ENCODE measurements at regions not wholly inside any gene's neighbourhood (a gene's known extent, or its start where the extent isn't known, plus 50 kb on each side); places are given as distances from the start of the nearest gene placed in this dataset.

DNA sequence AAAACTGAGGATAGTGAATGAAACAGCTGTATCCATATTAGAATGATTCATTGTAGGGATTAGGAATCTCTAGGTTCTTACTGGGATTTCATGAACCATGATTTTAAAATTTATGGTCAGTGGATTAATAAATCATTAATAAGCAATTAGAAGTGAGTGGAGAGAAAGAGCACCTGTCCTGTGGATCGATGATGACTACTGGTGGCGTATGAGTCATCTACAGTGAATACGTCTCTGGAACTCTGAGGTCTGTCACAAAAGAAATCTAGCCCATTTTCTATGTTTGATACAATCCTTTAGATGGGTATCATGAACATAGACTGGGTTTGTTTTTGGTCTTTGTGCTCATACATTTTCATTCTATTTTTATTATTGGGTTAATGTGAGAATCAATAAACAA lies 77.3 kb upstream of the RTL1 start:
- H3K9ac ChIP-seq (ENCODE audit: insufficient read length), result no peak overlapping the region
- H3K36me3 ChIP-seq (ENCODE audit: insufficient read depth, low read length), result no peaks in the 10 kb centered on the region; the same call in 1 of the 2 replicates
- no peak for DNase-seq (ENCODE audit: low read depth, low spot score)
- no peak overlapping the region for H3K4me3 ChIP-seq
- no peak overlapping the region for H3K27ac ChIP-seq
- TF ChIP-seq FOXP2 (optimal IDR thresholded peaks at IDR 0.05; ENCODE audit: control extremely low read depth, extremely low read length, insufficient read depth) (no peak), POLR2AphosphoS5 (IDR thresholded peaks at IDR 0.05; ENCODE audit: borderline replicate concordance, low read depth, low read length) (no peak), EZH2 (IDR thresholded peaks at IDR 0.05) (no peak)
- H3K9me3 ChIP-seq (ENCODE audit: low read depth, low read length), result no peaks in the 10 kb centered on the region

DNA sequence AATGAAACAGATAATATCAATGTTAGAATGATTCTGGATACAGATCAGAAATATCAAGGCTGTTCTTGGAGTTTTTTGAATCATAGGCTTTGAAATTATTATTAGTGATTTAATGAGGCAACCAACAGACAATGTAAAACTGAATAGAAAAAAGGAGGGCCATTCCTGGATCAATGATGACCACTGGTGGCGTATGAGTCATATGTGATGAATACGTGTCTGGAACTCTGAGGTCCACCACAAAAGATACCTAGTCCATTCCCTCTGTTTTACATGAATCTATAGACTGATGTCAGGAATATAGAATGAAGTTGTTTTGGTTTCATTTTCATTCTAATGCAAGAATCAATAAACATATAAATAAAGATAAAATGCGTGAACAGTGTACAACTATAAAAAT lies 78.3 kb upstream of the RTL1 start:
- TF ChIP-seq POLR2AphosphoS5 (IDR thresholded peaks at IDR 0.05; ENCODE audit: borderline replicate concordance, low read depth, low read length) (no peak), EZH2 (IDR thresholded peaks at IDR 0.05) (no peak), FOXP2 (optimal IDR thresholded peaks at IDR 0.05; ENCODE audit: control extremely low read depth, extremely low read length, insufficient read depth) (no peak)
- Histone ChIP-seq H3K27ac (no peak overlapping the region), H3K36me3 (ENCODE audit: insufficient read depth, low read length) (no peaks in the 10 kb centered on the region; the same call in 1 of the 2 replicates), H3K4me3 (no peak overlapping the region), H3K9ac (ENCODE audit: insufficient read length) (no peak overlapping the region), H3K9me3 (ENCODE audit: low read depth, low read length) (no peaks in the 10 kb centered on the region)
- DNase-seq (ENCODE audit: low read depth, low spot score), result no peak

GRCh38 chr14:100982353-100982752 lies 78.8 kb upstream of the RTL1 start:
- no peak for DNase-seq (ENCODE audit: low read depth, low spot score)
- no peak for TF ChIP-seq EZH2 (IDR thresholded peaks at IDR 0.05)

GRCh38 chr14:100982762-100983161 lies 79.2 kb upstream of the RTL1 start:
- no peaks in the 10 kb centered on the region; the same call in 1 of the 2 replicates for H3K36me3 ChIP-seq (ENCODE audit: insufficient read depth, low read length)
- no peak for TF ChIP-seq POLR2AphosphoS5 (IDR thresholded peaks at IDR 0.05; ENCODE audit: borderline replicate concordance, low read depth, low read length)
- TF ChIP-seq FOXP2 (optimal IDR thresholded peaks at IDR 0.05; ENCODE audit: control extremely low read depth, extremely low read length, insufficient read depth), result no peak
- TF ChIP-seq EZH2 (IDR thresholded peaks at IDR 0.05), result no peak
- H3K27ac ChIP-seq, result no peak overlapping the region
- no peak overlapping the region for H3K4me3 ChIP-seq
- DNase-seq (ENCODE audit: low read depth, low spot score), result no peak
- H3K9ac ChIP-seq (ENCODE audit: insufficient read length), result no peak overlapping the region
- H3K9me3 ChIP-seq (ENCODE audit: low read depth, low read length), result no peaks in the 10 kb centered on the region

More at GRCh38 chr14:100982353-100982752, 78.8 kb upstream of the RTL1 start:
- no peak overlapping the region for H3K27ac ChIP-seq
- no peaks in the 10 kb centered on the region for H3K9me3 ChIP-seq (ENCODE audit: low read depth, low read length)
- H3K36me3 ChIP-seq (ENCODE audit: insufficient read depth, low read length), result no peaks in the 10 kb centered on the region; the same call in 1 of the 2 replicates
- H3K9ac ChIP-seq (ENCODE audit: insufficient read length), result no peak overlapping the region
- H3K4me3 ChIP-seq, result no peak overlapping the region

DNA sequence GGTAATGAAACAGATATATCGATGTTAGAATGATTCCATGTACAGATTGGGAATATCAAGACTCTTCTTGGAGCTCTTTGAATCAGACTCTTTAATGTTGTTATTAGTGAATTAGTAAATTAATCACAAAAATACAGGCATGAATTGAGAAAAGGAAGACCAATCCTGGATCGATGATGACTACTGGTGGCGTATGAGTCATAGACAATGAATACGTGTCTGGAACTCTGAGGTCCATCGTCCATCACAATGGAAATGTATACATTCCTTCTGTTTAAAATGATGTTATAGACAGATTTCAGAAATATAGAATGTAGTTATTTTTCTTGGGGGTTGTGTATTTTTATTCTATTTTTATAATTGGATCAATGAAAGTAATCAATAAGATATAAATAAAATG lies 80.2 kb upstream of the RTL1 start:
- no peak overlapping the region for H3K27ac ChIP-seq
- H3K36me3 ChIP-seq (ENCODE audit: insufficient read depth, low read length), result peaks cover 4% of the 10 kb centered on the region; the same call in 1 of the 2 replicates
- H3K9me3 ChIP-seq (ENCODE audit: low read depth, low read length), result no peaks in the 10 kb centered on the region
- H3K4me3 ChIP-seq, result no peak overlapping the region
- H3K9ac ChIP-seq (ENCODE audit: insufficient read length), result no peak overlapping the region
- TF ChIP-seq FOXP2 (optimal IDR thresholded peaks at IDR 0.05; ENCODE audit: control extremely low read depth, extremely low read length, insufficient read depth) (no peak), EZH2 (IDR thresholded peaks at IDR 0.05) (no peak), POLR2AphosphoS5 (IDR thresholded peaks at IDR 0.05; ENCODE audit: borderline replicate concordance, low read depth, low read length) (no peak)
- DNase-seq (ENCODE audit: low read depth, low spot score), result no peak

DNA sequence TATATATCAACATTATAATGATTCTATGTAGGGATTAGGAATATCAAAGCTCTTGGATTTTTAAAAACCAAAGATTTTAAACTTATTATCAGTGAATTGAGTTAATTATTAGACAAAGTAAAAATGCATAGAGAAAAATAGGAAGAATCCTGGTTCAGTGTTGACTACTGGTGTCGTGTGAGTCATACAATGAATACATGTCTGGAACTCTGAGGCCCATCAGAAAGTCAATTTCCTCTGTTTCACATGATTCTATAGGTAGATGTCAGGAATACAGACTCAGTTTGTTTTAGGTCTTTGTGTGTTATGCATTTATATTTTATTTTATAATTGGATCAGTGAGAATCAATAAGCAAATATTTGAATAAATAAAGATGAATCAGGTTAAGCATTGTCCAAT lies 84.5 kb upstream of the RTL1 start:
- Histone ChIP-seq H3K9ac (ENCODE audit: insufficient read length) (no peak overlapping the region), H3K9me3 (ENCODE audit: low read depth, low read length) (no peaks in the 10 kb centered on the region), H3K27ac (no peak overlapping the region), H3K36me3 (ENCODE audit: insufficient read depth, low read length) (peaks cover 12% of the 10 kb centered on the region; the same call in 1 of the 2 replicates), H3K4me3 (no peak overlapping the region)
- DNase-seq (ENCODE audit: low read depth, low spot score), result no peak
- TF ChIP-seq POLR2AphosphoS5 (IDR thresholded peaks at IDR 0.05; ENCODE audit: borderline replicate concordance, low read depth, low read length) (no peak), FOXP2 (optimal IDR thresholded peaks at IDR 0.05; ENCODE audit: control extremely low read depth, extremely low read length, insufficient read depth) (no peak), EZH2 (IDR thresholded peaks at IDR 0.05) (no peak)

- H3K36me3 ChIP-seq (ENCODE audit: insufficient read depth, low read length), result peaks cover 12% of the 10 kb centered on the region; the same call in 1 of the 2 replicates
- no peak overlapping the region for H3K27ac ChIP-seq
- no peak overlapping the region for H3K4me3 ChIP-seq
- TF ChIP-seq FOXP2 (optimal IDR thresholded peaks at IDR 0.05; ENCODE audit: control extremely low read depth, extremely low read length, insufficient read depth), result no peak
- TF ChIP-seq EZH2 (IDR thresholded peaks at IDR 0.05), result no peak
- no peak for TF ChIP-seq POLR2AphosphoS5 (IDR thresholded peaks at IDR 0.05; ENCODE audit: borderline replicate concordance, low read depth, low read length)
- H3K9ac ChIP-seq (ENCODE audit: insufficient read length), result no peak overlapping the region
- DNase-seq (ENCODE audit: low read depth, low spot score), result no peak
- H3K9me3 ChIP-seq (ENCODE audit: low read depth, low read length), result no peaks in the 10 kb centered on the region
These were observed 84.9 kb upstream of the RTL1 start for GRCh38 chr14:100988411-100988900.

DNA sequence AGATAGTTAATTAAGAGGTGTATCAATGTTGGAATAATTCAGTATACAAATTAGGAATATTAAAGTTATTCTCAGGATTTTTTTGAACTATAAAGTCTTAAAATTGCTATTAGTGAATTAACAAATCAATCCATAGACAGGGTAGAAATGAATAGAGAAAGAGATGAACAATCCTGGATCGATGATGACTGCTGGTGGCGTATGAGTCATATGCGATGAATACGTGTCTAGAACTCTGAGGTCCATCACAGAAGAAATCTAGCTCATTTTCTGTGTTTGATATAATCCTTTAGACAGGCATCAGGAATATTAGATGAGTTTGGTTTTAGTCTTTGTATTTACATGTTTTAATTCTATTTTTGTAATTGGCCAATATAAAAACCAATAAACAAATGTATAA lies 85.4 kb upstream of the RTL1 start:
- Histone ChIP-seq H3K9me3 (ENCODE audit: low read depth, low read length) (no peaks in the 10 kb centered on the region), H3K4me3 (no peak overlapping the region), H3K27ac (no peak overlapping the region), H3K9ac (ENCODE audit: insufficient read length) (no peak overlapping the region), H3K36me3 (ENCODE audit: insufficient read depth, low read length) (peaks cover 12% of the 10 kb centered on the region; the same call in 1 of the 2 replicates)
- DNase-seq (ENCODE audit: low read depth, low spot score), result no peak
- TF ChIP-seq POLR2AphosphoS5 (IDR thresholded peaks at IDR 0.05; ENCODE audit: borderline replicate concordance, low read depth, low read length) (no peak), EZH2 (IDR thresholded peaks at IDR 0.05) (no peak), FOXP2 (optimal IDR thresholded peaks at IDR 0.05; ENCODE audit: control extremely low read depth, extremely low read length, insufficient read depth) (no peak)

DNA sequence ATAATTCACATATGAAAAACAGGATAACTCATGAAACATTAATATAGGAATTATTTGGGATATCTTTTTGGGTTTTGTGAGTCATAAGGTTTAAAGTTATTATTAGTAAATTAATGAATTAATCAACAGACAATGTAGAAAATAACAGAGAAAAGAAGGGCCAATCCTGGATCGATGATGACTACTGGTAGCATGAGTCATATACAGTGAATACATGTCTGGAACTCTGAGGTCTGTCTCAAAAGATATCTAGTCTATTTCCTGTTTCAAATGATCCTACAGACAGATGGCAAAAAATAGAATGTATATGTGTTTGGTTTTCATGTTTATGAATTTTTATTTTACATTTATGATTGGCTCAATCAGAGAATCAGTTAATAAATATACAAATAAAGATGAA lies 86.4 kb upstream of the RTL1 start:
- no peak for TF ChIP-seq EZH2 (IDR thresholded peaks at IDR 0.05)
- TF ChIP-seq POLR2AphosphoS5 (IDR thresholded peaks at IDR 0.05; ENCODE audit: borderline replicate concordance, low read depth, low read length), result no peak
- no peak for TF ChIP-seq FOXP2 (optimal IDR thresholded peaks at IDR 0.05; ENCODE audit: control extremely low read depth, extremely low read length, insufficient read depth)
- Histone ChIP-seq H3K9ac (ENCODE audit: insufficient read length) (no peak overlapping the region), H3K4me3 (no peak overlapping the region), H3K27ac (no peak overlapping the region), H3K36me3 (ENCODE audit: insufficient read depth, low read length) (peaks cover 12% of the 10 kb centered on the region; the same call in 1 of the 2 replicates), H3K9me3 (ENCODE audit: low read depth, low read length) (no peaks in the 10 kb centered on the region)
- no peak for DNase-seq (ENCODE audit: low read depth, low spot score)

All from SK-N-MC (cell line).